H9 (cell line): ENCODE measurements at regions not wholly inside any gene's neighbourhood (a gene's known extent, or its start where the extent isn't known, plus 50 kb on each side); places are given as distances from the start of the nearest gene placed in this dataset.

Source experiments
- DNase-seq: peaks from one replicate; pipeline ENCODE4 v3.0.0-alpha.2; 2017
- H2AFZ ChIP-seq: one replicate; pipeline ENCODE4 v1.6.1; 2013; ENCODE audit warnings: mild to moderate bottlenecking, low read length, control low read depth, moderate library complexity
- H2AK5ac ChIP-seq: 2 replicates; pipeline ENCODE4 v1.6.1; 2013; ENCODE audit warnings: low read length, control low read depth, mixed read lengths; ENCODE audit not compliant: insufficient read length
- H2BK120ac ChIP-seq: one replicate; pipeline ENCODE4 v1.6.1; 2013; ENCODE audit warnings: low read depth, mild to moderate bottlenecking, low read length, control low read depth, inconsistent platforms; ENCODE audit not compliant: poor library complexity, severe bottlenecking
- H2BK12ac ChIP-seq: 2 replicates; pipeline ENCODE4 v1.6.1; 2013; ENCODE audit warnings: low read length, control low read depth, mixed read lengths, low read depth; ENCODE audit not compliant: insufficient read length
- H2BK15ac ChIP-seq: 2 replicates; pipeline ENCODE4 v1.6.1; 2013; ENCODE audit warnings: low read depth, low read length, control low read depth
- H2BK20ac ChIP-seq: one replicate; pipeline ENCODE4 v1.6.1; 2013; ENCODE audit warnings: low read depth, mild to moderate bottlenecking, low read length, control low read depth, inconsistent platforms; ENCODE audit not compliant: poor library complexity, severe bottlenecking
- H2BK5ac ChIP-seq: 2 replicates; pipeline ENCODE4 v1.6.1; 2013; ENCODE audit warnings: low read length, control low read depth, mixed read lengths; ENCODE audit not compliant: insufficient read length
- H3K14ac ChIP-seq: 2 replicates; pipeline ENCODE4 v1.6.1; 2013; ENCODE audit warnings: low read length, control low read depth; ENCODE audit not compliant: insufficient read depth
- H3K18ac ChIP-seq: 2 replicates; pipeline ENCODE4 v1.6.1; 2013; ENCODE audit warnings: low read depth, mild to moderate bottlenecking, mixed read lengths, low read length, control low read depth; ENCODE audit not compliant: insufficient read length
- H3K23ac ChIP-seq: 2 replicates; pipeline ENCODE4 v1.6.1; 2013; ENCODE audit warnings: low read length, control low read depth, mixed read lengths, low read depth; ENCODE audit not compliant: insufficient read length
- H3K23me2 ChIP-seq: 2 replicates; pipeline ENCODE4 v1.6.1; 2013; ENCODE audit warnings: low read depth, mild to moderate bottlenecking, mixed read lengths, low read length, control low read depth; ENCODE audit not compliant: insufficient read length, poor library complexity, severe bottlenecking
- H3K27ac ChIP-seq: 2 replicates; pipeline ENCODE4 v1.5.1; 2013; ENCODE audit warnings: low read length, control low read depth, mixed read lengths, low read depth; ENCODE audit not compliant: insufficient read length
- H3K27me3 ChIP-seq: 2 replicates; pipeline ENCODE4 v1.6.1; 2013; ENCODE audit warnings: low read length, control low read depth, inconsistent platforms; ENCODE audit not compliant: insufficient read depth
- H3K4ac ChIP-seq: 2 replicates; pipeline ENCODE4 v1.6.1; 2013; ENCODE audit warnings: low read depth, mild to moderate bottlenecking, control low read depth, inconsistent platforms, low read length, moderate library complexity
- H3K4me1 ChIP-seq: 2 replicates; pipeline ENCODE4 v1.6.1; 2013; ENCODE audit warnings: low read length, control low read depth, inconsistent platforms; ENCODE audit not compliant: insufficient read depth
- H3K4me2 ChIP-seq: 2 replicates; pipeline ENCODE4 v1.6.1; 2013; ENCODE audit warnings: low read length, control low read depth, mixed read lengths; ENCODE audit not compliant: insufficient read length, insufficient read depth
- H3K56ac ChIP-seq: 2 replicates; pipeline ENCODE4 v1.6.1; 2013; ENCODE audit warnings: low read depth, mild to moderate bottlenecking, mixed read lengths, low read length, control low read depth; ENCODE audit not compliant: insufficient read length
- H3K79me1 ChIP-seq: 2 replicates; pipeline ENCODE4 v1.6.1; 2013; ENCODE audit warnings: low read depth, mild to moderate bottlenecking, moderate library complexity, low read length, control low read depth, inconsistent platforms; ENCODE audit not compliant: insufficient read depth, poor library complexity, severe bottlenecking
- H3K79me2 ChIP-seq: 2 replicates; pipeline ENCODE4 v1.6.1; 2013; ENCODE audit warnings: low read length, control low read depth, inconsistent platforms; ENCODE audit not compliant: insufficient read depth
- H3K9ac ChIP-seq: 2 replicates; pipeline ENCODE4 v1.6.1; 2013; ENCODE audit warnings: low read length, control low read depth, mixed read lengths; ENCODE audit not compliant: insufficient read length; ENCODE audit errors: extremely low read depth
- H3K9me3 ChIP-seq: one replicate; pipeline ENCODE4 v1.6.1; 2013; ENCODE audit warnings: low read depth, low read length, inconsistent platforms; ENCODE audit not compliant: control insufficient read depth
- H3T11ph ChIP-seq: one replicate; pipeline ENCODE4 v1.6.1; 2013; ENCODE audit warnings: mild to moderate bottlenecking, low read length, control low read depth, inconsistent platforms
- H4K20me1 ChIP-seq: one replicate; pipeline ENCODE4 v1.6.1; 2013; ENCODE audit not compliant: control insufficient read depth, insufficient read length, insufficient read depth
- H4K5ac ChIP-seq: 2 replicates; pipeline ENCODE4 v1.6.1; 2013; ENCODE audit warnings: low read depth, mild to moderate bottlenecking, mixed read lengths, low read length, control low read depth; ENCODE audit not compliant: insufficient read length
- H4K8ac ChIP-seq: replicated peaks from 2 replicates; pipeline ENCODE4 v1.6.1; 2013; ENCODE audit warnings: low read length, control low read depth, mixed read lengths, low read depth; ENCODE audit not compliant: insufficient read length
- H4K91ac ChIP-seq: 2 replicates; pipeline ENCODE4 v1.6.1; 2013; ENCODE audit warnings: low read depth, mild to moderate bottlenecking, moderate library complexity, mixed read lengths, low read length, control low read depth; ENCODE audit not compliant: insufficient read length
- H3K27ac Mint-ChIP-seq, 3 experiments: 2 replicates in 2 of 3; 3 replicates in 1 of 3; pipeline ENCODE4 v1.8.0; 2020 to 2021; ENCODE audit warnings: mixed read lengths in 3 of 3, mild to moderate bottlenecking in 1 of 3, moderate library complexity in 1 of 3
- H3K27me3 Mint-ChIP-seq: 2 replicates; pipeline ENCODE4 v1.8.0; 2021; ENCODE audit warnings: low read depth, mild to moderate bottlenecking, moderate library complexity, mixed read lengths
- H3K36me3 Mint-ChIP-seq, 3 experiments: 2 replicates in 2 of 3; 3 replicates in 1 of 3; pipeline ENCODE4 v1.8.0; 2020 to 2021; ENCODE audit warnings: low read depth in 3 of 3, mixed read lengths in 3 of 3; ENCODE audit not compliant: insufficient read depth in 1 of 3
- H3K4me1 Mint-ChIP-seq, 2 experiments: 2 replicates each; pipeline ENCODE4 v1.8.0; 2020; ENCODE audit warnings: mixed read lengths in 2 of 2
- H3K4me3 Mint-ChIP-seq, 2 experiments: 2 replicates in 1 of 2; 3 replicates in 1 of 2; pipeline ENCODE4 v1.8.0; 2020 to 2021; ENCODE audit warnings: mild to moderate bottlenecking in 2 of 2, mixed read lengths in 2 of 2, moderate library complexity in 1 of 2
- H3K9me3 Mint-ChIP-seq, 2 experiments: 2 replicates in 1 of 2; 3 replicates in 1 of 2; pipeline ENCODE4 v1.8.0; 2020; ENCODE audit warnings: mild to moderate bottlenecking in 2 of 2, mixed read lengths in 2 of 2, moderate library complexity in 1 of 2
- WGBS: extraction: QIAGEN DNeasy Blood & Tissue Kit; methylation state at CpG from one replicate; pipeline ENCODE4 v1.1.7; 2013; ENCODE audit warnings: missing lambda C conversion rate, low lambda C conversion rate, mixed read lengths; ENCODE audit not compliant: insufficient read length; ENCODE audit errors: extremely low coverage; 5-methylcytosine and 5-hydroxymethylcytosine counted together
- TF ChIP-seq, protein P1 (sequence below): fragments of 200-600 bp; sonication (generic); conservative IDR thresholded peaks from 3 replicates; pipeline ENCODE4 v1.8.0; 2021; ENCODE audit warnings: antibody characterized with exemption, mild to moderate bottlenecking

DNA sequence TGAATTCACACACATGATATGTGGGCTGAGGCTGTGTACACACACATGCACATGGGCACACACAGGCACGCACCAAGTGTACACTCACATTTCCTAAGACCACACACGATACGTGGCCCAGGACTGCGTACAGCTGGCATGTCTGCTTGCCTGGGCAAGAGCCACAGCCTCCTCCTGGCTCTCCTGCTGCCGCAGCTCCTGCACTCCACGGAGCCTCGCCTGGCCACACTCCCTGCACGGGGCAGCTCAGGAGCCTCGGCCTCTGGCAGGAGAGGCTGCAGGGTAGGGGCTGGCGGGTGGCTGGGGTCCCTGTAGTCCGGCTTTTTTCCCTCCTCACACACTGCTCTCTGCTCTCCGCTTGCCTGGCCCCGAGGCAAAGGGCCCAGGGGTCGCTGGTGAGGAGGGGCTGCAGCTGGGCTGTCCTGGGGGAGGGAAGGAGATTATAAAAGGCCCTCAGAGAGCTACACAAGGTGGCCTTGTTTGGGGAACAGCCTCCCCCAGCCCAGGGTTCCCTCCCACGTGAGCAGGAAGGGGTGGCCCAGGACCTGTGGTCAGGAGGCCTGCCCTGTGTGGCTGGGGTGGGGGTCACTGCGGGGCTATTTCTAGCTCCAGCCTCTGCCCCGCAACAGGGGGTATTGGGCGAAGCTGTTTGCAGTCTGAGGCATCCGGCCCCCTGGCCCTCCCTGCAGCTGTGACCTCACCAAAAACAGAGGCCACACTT, 89.0 kb upstream of the SFSWAP start:
- Mint-ChIP-seq H3K4me1 (peaks cover 33 to 50% of the 10 kb centered on the region in 2 experiments), H3K27me3 (peaks cover 22% of the 10 kb centered on the region), H3K27ac (no peak overlapping the region), H3K36me3 (no peaks in the 10 kb centered on the region), H3K9me3 (no peaks in the 10 kb centered on the region), H3K4me3 (peak overlapping the region in 1 of 2 experiments; percentile 32; a peak in 1 of 5 replicates)
- H3K14ac ChIP-seq = no peak overlapping the region
- H2AFZ ChIP-seq = no peak overlapping the region
- no peak overlapping the region for H2BK12ac ChIP-seq
- H2BK20ac ChIP-seq = no peak overlapping the region
- H3T11ph ChIP-seq = no peak overlapping the region
- no peak overlapping the region for H4K91ac ChIP-seq
- no peaks in the 10 kb centered on the region for H3K9me3 ChIP-seq
- no peak overlapping the region for H3K18ac ChIP-seq
- no peak overlapping the region for H2BK5ac ChIP-seq
- H3K79me1 ChIP-seq = no peaks in the 10 kb centered on the region
- no peaks in the 10 kb centered on the region for H3K27me3 ChIP-seq
- no peaks in the 10 kb centered on the region for H3K23me2 ChIP-seq
- no peak overlapping the region for H4K8ac ChIP-seq
- H3K4me1 ChIP-seq = peaks cover 10% of the 10 kb centered on the region; the same call in 1 of the 2 replicates
- TF ChIP-seq, protein P1, sequence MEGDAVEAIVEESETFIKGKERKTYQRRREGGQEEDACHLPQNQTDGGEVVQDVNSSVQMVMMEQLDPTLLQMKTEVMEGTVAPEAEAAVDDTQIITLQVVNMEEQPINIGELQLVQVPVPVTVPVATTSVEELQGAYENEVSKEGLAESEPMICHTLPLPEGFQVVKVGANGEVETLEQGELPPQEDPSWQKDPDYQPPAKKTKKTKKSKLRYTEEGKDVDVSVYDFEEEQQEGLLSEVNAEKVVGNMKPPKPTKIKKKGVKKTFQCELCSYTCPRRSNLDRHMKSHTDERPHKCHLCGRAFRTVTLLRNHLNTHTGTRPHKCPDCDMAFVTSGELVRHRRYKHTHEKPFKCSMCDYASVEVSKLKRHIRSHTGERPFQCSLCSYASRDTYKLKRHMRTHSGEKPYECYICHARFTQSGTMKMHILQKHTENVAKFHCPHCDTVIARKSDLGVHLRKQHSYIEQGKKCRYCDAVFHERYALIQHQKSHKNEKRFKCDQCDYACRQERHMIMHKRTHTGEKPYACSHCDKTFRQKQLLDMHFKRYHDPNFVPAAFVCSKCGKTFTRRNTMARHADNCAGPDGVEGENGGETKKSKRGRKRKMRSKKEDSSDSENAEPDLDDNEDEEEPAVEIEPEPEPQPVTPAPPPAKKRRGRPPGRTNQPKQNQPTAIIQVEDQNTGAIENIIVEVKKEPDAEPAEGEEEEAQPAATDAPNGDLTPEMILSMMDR = no peak
- no peak overlapping the region for H2BK15ac ChIP-seq
- no peak overlapping the region for H3K4ac ChIP-seq
- DNase-seq = peak; percentile 63
- no peak overlapping the region for H4K5ac ChIP-seq
- no peaks in the 10 kb centered on the region for H4K20me1 ChIP-seq
- no peak overlapping the region for H2AK5ac ChIP-seq
- no peak overlapping the region for H3K27ac ChIP-seq
- no peak overlapping the region for H3K4me2 ChIP-seq
- H2BK120ac ChIP-seq = no peak overlapping the region
- no CpG with 5 or more reads among the region's 19 CpGs for WGBS
- no peak overlapping the region for H3K23ac ChIP-seq
- no peaks in the 10 kb centered on the region for H3K79me2 ChIP-seq
- no peak overlapping the region for H3K9ac ChIP-seq
- H3K56ac ChIP-seq = no peak overlapping the region
